GM21717 (cell line): ENCODE measurements at regions not wholly inside any gene's neighbourhood (a gene's known extent, or its start where the extent isn't known, plus 50 kb on each side); places are given as distances from the start of the nearest gene placed in this dataset.

Source experiments
- ATAC-seq: cut with Tn5 transposase; IDR thresholded peaks from one replicate; pipeline ENCODE4 v1.9.1; 2021; ENCODE audit warnings: mild to moderate bottlenecking, moderate library complexity; ENCODE audit not compliant: unreplicated experiment

DNA sequence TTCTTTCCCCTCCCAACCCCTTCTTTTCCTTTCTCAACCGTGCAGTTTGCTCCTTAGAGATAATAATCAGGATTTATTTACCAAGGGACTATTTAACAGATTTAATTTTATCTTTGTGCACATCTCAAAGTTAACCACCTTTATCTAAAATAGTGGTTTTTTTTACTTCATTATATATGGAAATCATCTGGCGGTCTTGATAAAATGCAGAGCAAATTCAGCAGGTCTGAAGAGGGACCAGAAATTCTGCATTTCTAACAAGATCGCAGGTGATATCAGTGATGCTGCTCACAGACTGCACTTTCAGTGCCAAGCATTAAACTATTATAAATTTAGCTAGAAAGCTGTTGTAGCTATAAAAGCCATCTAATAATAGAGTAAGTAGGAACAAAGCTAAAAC lies 83.4 kb upstream of the NEGR1 start:
- ATAC-seq: no peak

DNA sequence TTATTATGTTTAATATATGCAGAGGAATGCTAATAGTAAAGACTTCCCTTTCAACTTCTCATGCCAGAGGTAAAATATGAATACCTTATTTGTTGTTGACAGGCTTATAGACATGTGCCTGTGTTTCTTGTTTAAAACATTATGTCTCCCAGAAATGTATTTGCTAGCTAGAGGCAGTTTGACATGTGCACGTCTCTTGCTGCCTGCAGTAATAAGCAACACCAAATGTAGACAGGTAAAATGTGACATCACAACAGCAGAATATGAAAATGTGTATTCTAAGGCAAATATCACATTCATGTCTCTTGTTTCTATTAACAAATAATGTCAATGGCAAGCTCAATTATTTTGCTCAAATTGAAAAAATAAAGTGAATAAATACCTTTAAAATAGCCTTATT lies 80.2 kb upstream of the NEGR1 start:
- ATAC-seq: no peak

DNA sequence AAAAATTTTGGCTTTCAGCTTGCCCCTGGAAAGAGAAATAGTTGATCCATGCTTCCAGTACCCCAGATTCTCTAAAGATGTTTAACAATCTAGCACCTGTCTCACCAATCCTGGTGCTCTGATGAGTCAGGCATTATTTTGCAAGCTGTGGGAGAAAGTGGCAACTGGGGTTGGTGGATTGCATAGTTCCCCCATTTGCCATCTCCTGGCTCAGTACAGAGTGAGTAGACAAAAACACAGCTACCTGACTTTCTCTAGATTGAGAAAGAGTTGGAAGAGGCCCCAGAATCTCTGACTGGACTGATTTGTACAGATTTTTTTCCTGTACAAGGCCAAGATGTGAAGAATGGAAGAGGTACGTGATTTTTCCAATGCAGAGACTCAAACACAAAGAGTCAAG lies 75.1 kb upstream of the NEGR1 start:
- ATAC-seq: no peak

DNA sequence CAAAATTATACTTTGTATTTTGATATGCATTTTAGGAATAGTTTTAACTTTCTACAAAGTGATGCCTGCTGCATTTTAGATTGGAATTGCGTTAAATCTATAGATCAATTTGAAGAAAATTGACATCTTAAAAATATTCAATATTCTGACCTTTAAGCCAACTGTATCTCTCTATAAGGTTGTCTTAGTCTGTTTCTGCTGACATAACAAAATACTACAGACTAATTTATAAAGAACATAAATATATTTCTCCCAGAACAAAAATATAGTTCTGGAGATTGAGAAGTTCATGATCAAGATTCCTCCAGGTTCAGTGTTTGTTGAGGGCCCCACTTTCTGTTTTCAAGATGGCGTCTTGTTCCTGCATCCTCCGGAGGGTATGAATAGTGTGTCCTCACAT lies 73.6 kb upstream of the NEGR1 start:
- ATAC-seq: no peak

DNA sequence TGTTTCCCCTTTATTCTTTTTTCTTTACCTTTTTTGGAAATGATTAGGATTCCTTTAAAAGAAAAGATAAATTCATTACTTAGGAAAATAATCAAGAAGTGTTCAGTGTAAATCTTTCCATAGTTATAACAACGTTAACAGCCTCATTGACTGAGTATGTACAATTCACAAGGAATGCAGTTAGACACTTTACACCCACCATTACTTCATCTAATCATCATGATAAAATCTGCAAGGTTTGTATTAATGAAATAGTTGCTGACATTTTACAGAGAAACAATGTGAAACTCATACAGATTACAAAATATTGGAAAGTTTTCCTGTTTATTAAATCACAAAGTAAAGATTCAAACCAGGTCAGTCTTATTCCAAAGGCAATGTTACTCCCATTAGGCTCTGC lies 59.3 kb upstream of the NEGR1 start:
- no peak for ATAC-seq

DNA sequence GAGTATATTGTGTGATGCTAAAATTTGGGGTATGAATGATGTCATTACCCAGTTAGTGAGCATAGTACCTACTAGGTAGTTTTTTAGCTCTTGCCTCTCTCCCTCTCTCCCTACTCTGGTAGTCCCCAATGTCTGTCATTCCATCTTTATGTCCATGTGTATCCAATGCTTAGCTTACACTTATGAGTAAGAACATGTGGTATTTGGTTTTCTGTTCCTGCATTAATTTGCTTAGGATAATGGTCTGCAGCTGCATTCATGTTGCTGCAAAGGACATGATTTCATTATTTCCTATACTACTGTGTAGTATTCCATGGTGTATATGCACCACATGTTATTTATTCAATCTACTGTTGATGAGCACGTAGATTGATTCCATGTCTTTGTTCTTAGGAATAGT lies 54.4 kb upstream of the NEGR1 start:
- ATAC-seq: no peak
